GM10248 (cell line): ENCODE measurements at regions not wholly inside any gene's neighbourhood (a gene's known extent, or its start where the extent isn't known, plus 50 kb on each side); places are given as distances from the start of the nearest gene placed in this dataset.
"Not testable (repeated sequence)": the region's sequence is repeated elsewhere in the genome, so short reads cannot be mapped to it uniquely, and the experiment has no call there.

Experiments used
- CTCF ChIA-PET: fragments of 300-600 bp; sonication (Branson Sonifier 250); formaldehyde crosslinking; extraction: SDS; loops from one replicate; lab custom pipeline; 2021; ENCODE audit warnings: antibody characterized with exemption; lab: Yijun Ruan, JAX
- POLR2A ChIA-PET: fragments of 350-650 bp; sonication (Branson Sonifier 250); formaldehyde crosslinking; extraction: SDS; loops from one replicate; lab custom pipeline; 2020; ENCODE audit warnings: antibody characterized with exemption; lab: Yijun Ruan, JAX
- DNase-seq: peaks from one replicate; pipeline ENCODE4 v3.0.0; 2012; ENCODE audit errors: extremely low spot score
- TF ChIP-seq, protein P1 (sequence below): IDR thresholded peaks from 2 replicates; pipeline ENCODE4 v1.5.1; 2012; ENCODE audit warnings: mild to moderate bottlenecking, low read depth; ENCODE audit errors: extremely low read depth, missing control alignments, control extremely low read depth

- CTCF ChIA-PET, result interaction anchor here (3.5 kb wide), 1 partner anchor 16 kb away, joined by 14 read pairs; no protein-coding TSS in a partner anchor
Observed at GRCh38 chr3:143901105-143901504, 52.8 kb upstream of the SLC9A9 start.

DNA sequence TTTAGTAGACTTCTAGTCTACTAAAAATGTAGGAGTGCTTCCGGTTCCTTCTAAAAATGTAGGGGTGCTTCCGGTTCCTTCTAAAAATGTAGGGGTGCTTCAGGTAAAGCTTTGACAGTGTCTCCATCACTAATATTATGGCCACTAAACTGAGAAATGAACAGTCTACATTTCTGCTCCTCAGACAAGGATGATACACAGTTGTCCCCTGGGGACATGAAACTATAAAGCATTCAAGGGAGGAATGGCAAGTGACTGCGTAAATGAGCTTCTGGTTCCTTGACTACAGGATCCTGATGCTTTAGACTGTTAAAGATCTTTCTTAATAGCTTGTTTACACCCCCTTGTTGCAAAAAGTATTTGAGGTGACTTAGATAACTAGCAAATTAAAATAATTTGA, 53.9 kb upstream of the SLC9A9 start:
- TF ChIP-seq, protein P1, sequence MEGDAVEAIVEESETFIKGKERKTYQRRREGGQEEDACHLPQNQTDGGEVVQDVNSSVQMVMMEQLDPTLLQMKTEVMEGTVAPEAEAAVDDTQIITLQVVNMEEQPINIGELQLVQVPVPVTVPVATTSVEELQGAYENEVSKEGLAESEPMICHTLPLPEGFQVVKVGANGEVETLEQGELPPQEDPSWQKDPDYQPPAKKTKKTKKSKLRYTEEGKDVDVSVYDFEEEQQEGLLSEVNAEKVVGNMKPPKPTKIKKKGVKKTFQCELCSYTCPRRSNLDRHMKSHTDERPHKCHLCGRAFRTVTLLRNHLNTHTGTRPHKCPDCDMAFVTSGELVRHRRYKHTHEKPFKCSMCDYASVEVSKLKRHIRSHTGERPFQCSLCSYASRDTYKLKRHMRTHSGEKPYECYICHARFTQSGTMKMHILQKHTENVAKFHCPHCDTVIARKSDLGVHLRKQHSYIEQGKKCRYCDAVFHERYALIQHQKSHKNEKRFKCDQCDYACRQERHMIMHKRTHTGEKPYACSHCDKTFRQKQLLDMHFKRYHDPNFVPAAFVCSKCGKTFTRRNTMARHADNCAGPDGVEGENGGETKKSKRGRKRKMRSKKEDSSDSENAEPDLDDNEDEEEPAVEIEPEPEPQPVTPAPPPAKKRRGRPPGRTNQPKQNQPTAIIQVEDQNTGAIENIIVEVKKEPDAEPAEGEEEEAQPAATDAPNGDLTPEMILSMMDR, result no peak
- POLR2A ChIA-PET, result no interaction called here
- CTCF ChIA-PET, result interaction anchor here (1.0 to 3.5 kb wide), 4 partner anchors 9 to 17 kb away, joined by 4 to 14 read pairs (median 6); no protein-coding TSS in a partner anchor
- no peak for DNase-seq

More at GRCh38 chr3:143901105-143901504, 52.8 kb upstream of the SLC9A9 start:
- TF ChIP-seq, protein P1, result no peak
- POLR2A ChIA-PET, result no interaction called here
- no peak for DNase-seq

DNA sequence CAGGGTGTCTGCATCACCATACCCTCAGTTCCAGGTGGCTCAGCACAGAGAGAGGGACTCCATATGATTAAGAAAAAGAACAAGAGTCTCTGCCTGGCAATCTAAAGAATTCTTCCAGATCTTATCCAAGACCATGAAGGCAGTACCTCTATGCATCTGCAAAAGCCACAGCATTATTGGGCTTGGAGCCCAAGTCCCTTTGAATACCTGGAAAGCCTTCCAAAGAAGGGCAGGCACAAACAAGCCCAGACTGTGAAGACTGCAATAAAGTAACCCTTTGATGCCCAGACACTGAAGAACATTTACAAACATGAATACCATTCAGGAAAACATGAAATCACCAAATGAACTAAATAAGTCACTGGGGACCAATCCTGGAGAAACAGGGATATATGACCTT, 60.9 kb upstream of the DIPK2A start:
- POLR2A ChIA-PET, result no interaction called here
- TF ChIP-seq, protein P1, result no peak
- DNase-seq, result no peak
- CTCF ChIA-PET, result interaction anchor here (1.3 to 1.6 kb wide), 2 partner anchors 16 to 42 kb away, joined by 3 to 4 read pairs; no protein-coding TSS in a partner anchor

DNA sequence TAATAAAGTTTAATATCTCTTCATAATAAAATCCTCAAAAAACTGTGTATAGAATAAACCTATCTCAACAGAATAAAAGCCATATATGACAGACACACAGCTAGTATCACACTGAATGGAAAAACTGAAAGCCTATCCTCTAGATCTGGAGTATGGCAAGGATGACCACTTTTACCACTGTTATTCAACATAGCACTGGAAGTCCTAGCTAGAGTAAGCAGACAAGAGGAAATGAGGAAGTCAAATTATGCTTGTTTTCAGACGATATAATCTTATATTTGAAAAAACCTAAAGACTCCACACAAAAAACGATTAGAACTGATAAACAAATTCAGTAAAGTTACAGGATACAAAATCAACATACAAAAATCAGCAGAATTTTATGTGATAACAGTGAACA, 57.4 kb upstream of the DIPK2A start:
- POLR2A ChIA-PET, result no interaction called here

DNA sequence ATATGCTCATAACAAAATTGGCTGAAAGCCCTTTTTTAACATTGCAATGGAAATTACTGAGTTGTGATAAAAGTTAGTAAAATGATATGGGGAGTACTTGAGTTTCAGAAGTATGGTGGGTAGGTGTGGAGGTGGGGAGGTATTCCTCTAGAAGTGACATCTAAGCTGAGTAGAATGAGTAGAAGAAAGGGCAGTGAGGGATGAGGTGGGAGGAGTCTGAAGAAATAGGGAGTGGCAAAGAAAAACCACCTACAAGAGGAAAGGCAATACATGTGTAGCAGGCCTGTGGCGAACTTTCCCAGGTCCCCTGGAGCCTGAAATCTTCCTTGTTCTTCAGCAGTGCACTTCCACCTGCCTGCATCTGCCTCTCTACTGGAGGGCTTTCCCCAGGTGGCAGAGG, 52.8 kb upstream of the DIPK2A start:
- DNase-seq, result no peak
- TF ChIP-seq, protein P1, result no peak
- ChIA-PET POLR2A (no interaction called here), CTCF (interaction anchor here (1.1 kb wide), 1 partner anchor 38 kb away, joined by 4 read pairs; no protein-coding TSS in a partner anchor)

More for the DNA sequence above, 57.4 kb upstream of the DIPK2A start:
- CTCF ChIA-PET, result interaction anchor here (1.7 kb wide), 1 partner anchor 24 kb away, joined by 4 read pairs; no protein-coding TSS in a partner anchor
- no peak for DNase-seq
- TF ChIP-seq, protein P1, result no peak

DNA sequence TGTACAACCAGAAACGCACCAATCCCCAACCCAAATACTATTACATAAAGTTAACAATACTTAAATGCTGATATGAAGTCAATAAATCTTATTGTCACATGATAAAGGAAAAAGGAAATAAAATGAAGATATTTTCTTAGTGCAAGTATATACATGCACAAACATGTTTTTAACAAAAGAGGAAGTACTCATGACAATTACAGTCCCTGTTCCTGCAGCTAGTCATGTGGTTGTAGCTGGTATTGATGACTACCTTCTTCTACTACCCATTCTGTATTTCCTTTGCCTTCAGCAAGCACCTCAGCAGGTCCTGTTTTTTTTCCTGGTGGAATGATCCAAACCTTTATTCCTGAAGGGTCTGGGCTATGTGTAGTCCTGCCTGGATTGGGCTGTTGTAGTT, 50.4 kb upstream of the DIPK2A start:
- POLR2A ChIA-PET, DNase-seq, CTCF ChIA-PET: not testable (repeated sequence)
